Esophagus muscularis mucosa (tissue), 3 donors: ENCODE measurements at regions not wholly inside any gene's neighbourhood (a gene's known extent, or its start where the extent isn't known, plus 50 kb on each side); places are given as distances from the start of the nearest gene placed in this dataset.

ENCODE experiments used
- POLR2A ChIP-seq: fragments of 450-650 bp; IDR thresholded peaks from one replicate; pipeline ENCODE4 v1.6.1; 2017; ENCODE audit warnings: antibody characterized with exemption, moderate library complexity, mild to moderate bottlenecking, low read depth
- POLR2AphosphoS5 ChIP-seq, 2 donors: sonication (generic); formaldehyde crosslinking; IDR thresholded peaks; one replicate each; pipeline ENCODE4 v1.6.1; 2017; ENCODE audit warnings: antibody characterized with exemption in 2 of 2
- TF ChIP-seq, protein P1 (sequence below), 3 experiments: fragments of 200-600 bp in 2 of 3; fragments of 450-650 bp in 1 of 3; sonication (generic) in 2 of 3; IDR thresholded peaks; one replicate each; pipeline ENCODE4 v1.5.1; 2017 to 2019; ENCODE audit warnings: antibody characterized with exemption in 3 of 3, mild to moderate bottlenecking in 2 of 3, moderate library complexity in 1 of 3

DNA sequence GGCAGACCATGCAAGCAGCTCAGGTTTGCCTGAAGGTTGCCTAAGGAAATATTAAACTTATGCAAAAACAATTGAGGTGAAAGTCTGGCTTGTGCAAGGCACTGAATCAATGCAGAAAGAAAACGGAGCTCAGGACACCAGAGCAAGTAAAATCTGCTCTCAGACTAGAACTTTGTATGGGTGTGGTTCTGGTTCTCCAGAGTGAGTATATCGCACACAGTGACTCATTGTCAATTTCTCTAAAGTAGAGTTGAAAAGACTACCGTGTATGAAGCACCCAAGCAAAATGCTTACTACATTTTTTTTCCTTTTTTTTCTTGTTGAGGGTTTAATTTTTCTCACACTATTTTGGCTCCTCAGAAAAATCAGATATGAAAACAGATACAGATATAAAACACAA, 650.3 kb upstream of the CDH10 start:
- TF ChIP-seq POLR2A (no peak), POLR2AphosphoS5 (IDR thresholded peaks at IDR 0.05) (no peak)
- TF ChIP-seq, protein P1, sequence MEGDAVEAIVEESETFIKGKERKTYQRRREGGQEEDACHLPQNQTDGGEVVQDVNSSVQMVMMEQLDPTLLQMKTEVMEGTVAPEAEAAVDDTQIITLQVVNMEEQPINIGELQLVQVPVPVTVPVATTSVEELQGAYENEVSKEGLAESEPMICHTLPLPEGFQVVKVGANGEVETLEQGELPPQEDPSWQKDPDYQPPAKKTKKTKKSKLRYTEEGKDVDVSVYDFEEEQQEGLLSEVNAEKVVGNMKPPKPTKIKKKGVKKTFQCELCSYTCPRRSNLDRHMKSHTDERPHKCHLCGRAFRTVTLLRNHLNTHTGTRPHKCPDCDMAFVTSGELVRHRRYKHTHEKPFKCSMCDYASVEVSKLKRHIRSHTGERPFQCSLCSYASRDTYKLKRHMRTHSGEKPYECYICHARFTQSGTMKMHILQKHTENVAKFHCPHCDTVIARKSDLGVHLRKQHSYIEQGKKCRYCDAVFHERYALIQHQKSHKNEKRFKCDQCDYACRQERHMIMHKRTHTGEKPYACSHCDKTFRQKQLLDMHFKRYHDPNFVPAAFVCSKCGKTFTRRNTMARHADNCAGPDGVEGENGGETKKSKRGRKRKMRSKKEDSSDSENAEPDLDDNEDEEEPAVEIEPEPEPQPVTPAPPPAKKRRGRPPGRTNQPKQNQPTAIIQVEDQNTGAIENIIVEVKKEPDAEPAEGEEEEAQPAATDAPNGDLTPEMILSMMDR (IDR thresholded peaks at IDR 0.05), result no peak
